Spleen (tissue), 7 donors: ENCODE measurements at regions not wholly inside any gene's neighbourhood (a gene's known extent, or its start where the extent isn't known, plus 50 kb on each side); places are given as distances from the start of the nearest gene placed in this dataset.

Experiments used
- CTCF ChIP-seq, 11 experiments: fragments of 200-600 bp in 7 of 11; fragments of 450-650 bp in 4 of 11; sonication (generic) in 4 of 11; IDR thresholded peaks in 8 of 11; conservative IDR thresholded peaks in 3 of 11; 1 replicate in 7 of 11; 2 replicates in 4 of 11; pipeline versions ENCODE4 v1.4.0 to v1.8.0; 2016 to 2021; ENCODE audit warnings: antibody characterized with exemption in 11 of 11, inconsistent platforms in 4 of 11, mild to moderate bottlenecking in 1 of 11
- POLR2A ChIP-seq, 3 donors: fragments of 450-650 bp; IDR thresholded peaks; one replicate each; pipeline ENCODE4 v1.5.1; 2017; ENCODE audit warnings: antibody characterized with exemption in 3 of 3, mild to moderate bottlenecking in 1 of 3
- donor health status: DM: no; HTN: no; CAD: no; lungs with moderate emphysema.
- donor health status: DM: no; HTN: no; CAD: no.
- donor health status: DM: no; HTN: no; CAD: no.

- TF ChIP-seq CTCF (IDR thresholded peaks at IDR 0.05 in 8 of 11, conservative IDR thresholded peaks at IDR 0.05 in 3 of 11) (no peak), POLR2A (IDR thresholded peaks at IDR 0.05) (no peak)
Measured at GRCh38 chr9:89796606-89797005, 191.8 kb downstream of the GADD45G start.
